ENCODE measurements at regions not wholly inside any gene's neighbourhood (a gene's known extent, or its start where the extent isn't known, plus 50 kb on each side); places are given as distances from the start of the nearest gene placed in this dataset.
"Not testable (repeated sequence)": the region's sequence is repeated elsewhere in the genome, so short reads cannot be mapped to it uniquely, and the experiment has no call there.

DNA sequence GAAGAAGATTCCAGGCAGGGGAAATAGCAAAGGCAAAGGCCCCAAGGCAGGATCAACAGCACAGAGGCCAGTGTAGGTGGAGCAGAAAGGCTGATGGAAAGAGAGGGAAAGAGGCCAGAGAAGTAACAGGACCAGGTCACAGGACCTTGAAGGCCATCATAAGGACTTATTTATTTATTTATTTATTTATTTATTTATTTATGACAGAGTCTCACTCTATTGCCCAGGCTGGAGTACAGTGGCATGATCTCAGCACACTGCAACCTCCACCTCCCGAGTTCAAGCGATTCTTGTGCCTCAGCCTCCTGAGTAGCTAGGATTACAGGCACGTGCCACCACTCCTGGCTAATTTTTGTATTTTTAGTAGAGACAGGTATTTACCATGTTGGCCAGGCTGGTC, 731.1 kb downstream of the MAFB start:
- not testable (repeated sequence) for DNase-seq

GRCh38 chr20:39954621-39955020, 734.4 kb downstream of the MAFB start:
- no peak for DNase-seq

DNA sequence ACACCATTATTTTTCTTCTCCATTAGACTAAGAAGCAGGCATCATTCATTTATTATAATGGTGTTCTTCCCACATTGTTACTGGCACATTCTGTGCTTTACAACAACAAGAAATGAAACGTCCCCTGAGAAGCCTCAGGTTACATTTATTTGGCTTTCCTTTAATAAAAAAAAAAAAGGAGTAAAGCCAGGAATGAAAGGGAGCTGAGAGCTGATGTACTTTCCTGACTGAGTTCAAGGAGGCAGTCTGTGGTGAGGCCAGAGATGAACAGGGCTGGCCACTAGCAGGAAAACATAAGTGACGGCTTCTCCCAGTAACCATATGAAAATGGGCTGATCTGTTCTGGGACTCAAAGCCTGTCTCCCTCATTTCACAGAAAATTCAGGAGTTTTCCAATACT, 742.1 kb downstream of the MAFB start:
- no peak for DNase-seq

GRCh38 chr20:39946053-39946810, 742.8 kb downstream of the MAFB start:
- DNase-seq: no peak

DNA sequence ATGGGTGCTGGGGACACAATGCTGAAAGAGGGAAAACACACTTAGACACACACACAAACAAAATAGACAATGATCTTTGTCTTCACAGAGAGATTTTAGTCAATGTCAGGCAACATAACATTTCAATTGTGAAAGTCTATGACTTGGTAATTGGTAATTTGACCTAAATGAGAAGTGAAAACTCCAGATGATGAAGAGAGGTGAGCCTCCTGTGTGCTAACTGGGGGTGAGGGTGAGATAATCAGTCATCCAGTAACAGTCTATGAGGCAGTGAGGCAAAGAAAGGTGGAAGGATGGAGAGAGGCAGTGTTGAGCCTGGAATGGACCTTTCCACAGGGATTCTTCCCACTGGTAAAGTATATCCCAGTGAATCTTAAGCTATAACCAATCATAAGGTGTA, 744.2 kb downstream of the MAFB start:
- DNase-seq: no peak

- no peak for DNase-seq
These were observed 745.7 kb downstream of the MAFB start for GRCh38 chr20:39943336-39943735.

GRCh38 chr20:39941245-39941644, 747.8 kb downstream of the MAFB start:
- DNase-seq: no peak

- peak; percentile 0 for DNase-seq
These were observed 749.7 kb downstream of the MAFB start for GRCh38 chr20:39939241-39939865.

DNA sequence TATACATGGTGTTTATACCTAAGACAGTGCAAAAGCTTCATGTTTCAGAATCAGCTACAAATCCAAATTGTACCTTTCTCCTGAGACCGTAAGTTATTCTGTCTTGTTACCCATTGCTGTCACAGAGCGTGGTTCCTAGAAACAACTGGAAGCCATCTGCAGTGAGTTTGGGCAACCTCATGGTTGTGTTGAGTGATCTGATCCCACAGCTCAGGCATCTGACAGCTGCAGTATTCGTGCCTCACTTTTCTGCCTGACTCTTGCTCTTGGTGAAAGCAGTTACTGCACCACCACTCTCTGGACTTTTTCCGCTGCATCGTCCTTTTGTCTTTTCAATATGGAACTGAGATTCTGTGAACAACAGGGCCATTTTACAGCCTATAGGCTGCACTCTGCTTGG, 752.6 kb downstream of the MAFB start:
- no peak for DNase-seq

DNA sequence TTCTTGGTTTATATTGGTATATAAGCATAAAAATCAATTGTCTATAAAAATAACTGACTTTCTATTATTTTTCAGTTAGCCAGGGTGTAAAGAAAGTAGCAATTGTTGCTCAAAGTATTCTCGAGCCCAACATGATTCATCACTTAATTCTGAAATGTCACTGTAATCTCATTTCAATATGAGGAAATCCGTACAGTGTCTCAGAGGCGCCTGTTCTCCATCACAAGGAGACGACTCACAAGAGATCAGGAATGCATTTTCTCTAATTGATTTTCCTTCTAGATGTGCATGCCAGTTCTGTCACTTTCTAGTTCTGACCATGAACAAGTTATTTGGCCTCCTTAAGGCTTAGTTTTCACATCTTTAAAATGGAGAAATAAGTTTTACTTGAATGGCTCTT, 753.1 kb downstream of the MAFB start:
- DNase-seq: peak; percentile 29

DNA sequence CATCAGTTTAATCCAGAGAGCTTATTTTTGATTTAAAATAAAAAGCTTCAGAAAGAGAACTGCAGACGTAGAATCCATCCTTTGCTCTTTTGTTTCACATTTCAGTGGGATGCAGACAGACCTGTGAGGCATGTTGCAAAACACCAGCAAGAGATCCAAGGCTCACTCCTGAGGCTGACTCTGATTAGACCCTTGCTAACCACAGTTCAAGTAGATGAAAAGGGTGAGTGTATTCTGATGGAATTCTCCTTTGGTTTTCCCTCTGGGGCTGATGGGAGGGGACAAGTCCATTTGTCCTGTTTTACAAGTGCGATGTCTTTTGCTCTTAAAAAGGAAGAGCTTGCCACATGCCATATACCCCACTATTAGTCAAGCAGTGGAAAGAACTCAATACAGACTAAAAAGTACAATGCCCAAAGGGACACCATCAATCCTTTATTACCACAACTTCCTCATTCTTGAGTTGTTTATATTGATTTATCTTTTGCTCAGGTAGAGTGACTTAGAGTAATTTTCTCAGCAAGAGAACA, 772.7 kb downstream of the MAFB start:
- DNase-seq: no peak

DNA sequence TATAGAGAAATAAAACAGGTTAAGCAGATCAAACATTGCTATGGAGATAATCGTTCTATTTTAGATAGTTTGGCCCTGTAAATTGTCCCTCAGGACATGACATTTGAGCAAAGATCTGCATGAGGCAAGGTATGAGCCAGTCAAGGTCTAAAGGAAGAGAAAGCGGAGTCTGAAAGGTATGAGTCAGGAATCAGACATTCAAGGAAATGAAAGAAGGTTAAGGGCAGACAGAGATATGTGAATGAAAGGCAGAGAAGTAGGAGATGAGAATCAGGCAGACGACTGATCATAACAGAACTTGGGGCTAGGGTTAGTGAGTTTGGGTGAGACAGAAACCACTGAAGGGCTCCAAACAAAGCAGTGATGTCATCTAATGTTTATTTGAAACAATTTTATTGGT, 775.8 kb downstream of the MAFB start:
- DNase-seq: no peak

DNA sequence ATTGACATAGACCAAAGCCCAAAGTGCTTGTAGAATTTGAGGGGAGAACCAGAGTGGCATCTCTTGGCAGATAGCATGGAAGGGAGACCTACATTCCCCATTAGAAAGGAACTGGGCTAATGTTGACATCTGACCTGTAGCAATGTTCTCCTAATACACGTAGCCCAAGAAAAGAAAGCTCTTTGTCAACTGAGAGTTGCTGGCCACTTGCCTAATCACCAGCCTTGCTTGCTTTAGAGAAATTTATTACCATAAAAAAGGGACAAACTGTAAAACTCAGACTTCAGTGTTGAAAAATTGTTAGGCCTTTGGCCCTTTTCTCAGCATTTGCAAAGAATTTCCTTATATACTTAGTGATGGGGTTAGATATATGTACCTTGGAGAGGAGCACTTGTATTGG, 777.5 kb downstream of the MAFB start:
- no peak for DNase-seq

DNA sequence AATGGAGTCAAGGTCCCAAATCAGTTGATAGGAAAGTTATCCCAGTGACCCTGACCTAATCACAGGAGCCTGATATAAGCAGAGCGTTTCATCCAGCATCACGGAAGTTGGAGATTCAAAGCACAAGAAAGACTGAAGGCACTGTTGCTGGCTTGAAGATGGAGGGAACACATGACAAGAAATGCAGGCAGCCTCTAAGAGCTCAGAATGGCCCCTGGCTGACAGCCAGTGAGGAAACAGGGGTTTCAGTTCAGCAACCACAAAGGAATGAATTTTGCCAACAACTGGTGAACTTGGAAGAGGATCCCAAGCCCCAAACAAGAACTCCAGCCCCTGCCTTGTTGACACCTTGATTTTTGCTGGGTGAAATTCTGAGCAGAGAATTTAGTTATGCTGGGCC, 778.5 kb downstream of the MAFB start:
- DNase-seq: no peak

DNA sequence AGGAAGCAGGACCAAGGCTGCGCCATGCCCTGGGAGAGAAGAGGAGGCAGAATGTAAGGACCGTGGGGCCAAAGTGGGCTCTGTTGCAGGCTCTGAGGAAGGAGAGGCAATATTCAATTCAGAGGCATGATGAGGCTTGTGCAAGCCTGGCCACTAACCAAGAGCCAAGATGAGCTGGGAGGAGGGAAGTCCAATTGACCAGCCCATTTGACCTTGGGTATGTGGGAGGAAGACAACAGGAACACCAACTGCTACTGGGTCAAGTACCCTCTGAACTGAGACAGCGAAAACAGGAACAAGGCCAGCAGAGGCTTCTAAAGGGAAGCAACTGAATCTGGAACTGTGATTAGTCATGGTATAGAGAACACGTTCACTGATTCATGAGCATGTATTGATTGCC, 779.6 kb downstream of the MAFB start:
- peak; percentile 90 for DNase-seq

GRCh38 chr20:39904476-39905112, 784.4 kb downstream of the MAFB start:
- no peak for DNase-seq

- DNase-seq: no peak
These were observed 785.1 kb downstream of the MAFB start for GRCh38 chr20:39903806-39904465.

DNA sequence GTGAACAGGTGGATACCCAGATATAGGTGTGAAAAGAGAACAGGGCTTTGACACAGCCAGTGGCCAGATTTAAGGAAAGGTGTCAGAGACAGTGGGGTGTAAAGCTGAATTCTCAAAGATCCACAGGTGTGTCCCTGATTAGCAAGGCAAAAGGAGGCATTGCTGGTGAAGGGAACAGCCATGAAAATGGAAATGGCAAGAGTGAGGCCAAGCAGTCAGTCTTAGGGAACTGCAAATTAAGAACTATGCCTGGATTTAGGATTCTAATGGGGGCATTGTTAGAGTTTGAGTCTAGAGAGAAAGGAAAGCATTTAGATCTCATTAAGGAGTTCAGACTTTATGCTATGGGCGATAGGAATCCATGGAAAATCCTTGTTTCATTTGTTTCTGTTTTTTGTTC, 789.2 kb downstream of the MAFB start:
- no peak for DNase-seq

DNA sequence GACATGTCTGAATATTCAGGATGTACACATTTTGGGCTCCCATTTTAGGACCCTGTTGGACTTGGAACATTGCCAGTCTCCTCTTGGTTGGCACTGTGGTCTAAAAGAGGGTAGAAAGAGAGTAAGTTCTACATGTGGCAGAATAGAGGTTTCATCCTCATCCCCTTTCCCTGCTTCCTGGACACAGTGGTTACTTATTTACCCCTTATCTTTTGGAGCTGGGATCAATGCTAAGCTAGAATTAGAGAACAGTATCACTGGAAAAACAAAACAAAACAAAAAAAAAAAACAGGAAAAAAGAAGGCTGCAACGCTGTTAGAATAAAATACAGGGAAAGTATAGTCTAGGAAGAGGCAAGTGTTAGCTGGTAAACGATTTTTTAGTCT, 790.6 kb downstream of the MAFB start:
- no peak for DNase-seq

- no peak for DNase-seq
These were observed 791.1 kb downstream of the MAFB start for GRCh38 chr20:39897781-39898466.

- no peak for DNase-seq
These were observed 792.0 kb downstream of the MAFB start for GRCh38 chr20:39897058-39897457.

- no peak for DNase-seq
These were observed 795.0 kb downstream of the MAFB start for GRCh38 chr20:39894067-39894466.
